ENCODE measurements at regions not wholly inside any gene's neighbourhood (a gene's known extent, or its start where the extent isn't known, plus 50 kb on each side); places are given as distances from the start of the nearest gene placed in this dataset.

- Histone ChIP-seq H3F3A (ENCODE audit: low read length, unreplicated experiment) (no peaks in the 10 kb centered on the region), H3K4me3 (ENCODE audit: low read length) (no peak overlapping the region), H3K79me2 (ENCODE audit: low read length) (no peaks in the 10 kb centered on the region), H3K9me2 (replicated peaks; ENCODE audit: low read length) (no peaks in the 10 kb centered on the region), H3K4me2 (ENCODE audit: low read length) (no peak overlapping the region), H3K4me1 (ENCODE audit: insufficient read depth, low read length) (no peaks in the 10 kb centered on the region), H3K27ac (ENCODE audit: low read length) (no peak overlapping the region), H3K9ac (ENCODE audit: low read length) (no peak overlapping the region), H4K20me1 (ENCODE audit: low read length) (no peaks in the 10 kb centered on the region), H3K27me3 (ENCODE audit: low read length) (no peaks in the 10 kb centered on the region), H2AFZ (ENCODE audit: low read length) (no peak overlapping the region), H3K9me3 (ENCODE audit: low read length) (no peaks in the 10 kb centered on the region), H3K36me3 (ENCODE audit: low read depth, low read length) (no peaks in the 10 kb centered on the region)
- no TSS peak for BruUV-seq (replicated peaks)
- DNase-seq (no peak), ATAC-seq (no peak)
- intact Hi-C loops (cut with micrococcal nuclease), result no loop called here
- ChIA-PET POLR2A (ENCODE audit: unreplicated experiment) (no interaction called here), CTCF (no interaction called here)
- TF ChIP-seq CTCF (conservative IDR thresholded peaks at IDR 0.05; ENCODE audit: low read depth, low read length), result no peak
- no peak for TF ChIP-seq EZH2 (IDR thresholded peaks at IDR 0.05; ENCODE audit: low read length, unreplicated experiment)
Observed at GRCh38 chr16:66287926-66288325, 78.6 kb upstream of the CDH5 start.

- DNase-seq (no peak), ATAC-seq (no peak)
- intact Hi-C loops (cut with micrococcal nuclease), result no loop called here
- ChIA-PET POLR2A (ENCODE audit: unreplicated experiment) (no interaction called here), CTCF (no interaction called here)
- no peaks in the 10 kb centered on the region for H3K36me3 ChIP-seq (ENCODE audit: low read depth, low read length)
- H2AFZ ChIP-seq (ENCODE audit: low read length), result no peak overlapping the region
- BruUV-seq (replicated peaks), result no TSS peak
- H3K9me3 ChIP-seq (ENCODE audit: low read length), result no peaks in the 10 kb centered on the region
- H3K4me2 ChIP-seq (ENCODE audit: low read length), result no peak overlapping the region
- H3K27ac ChIP-seq (ENCODE audit: low read length), result no peak overlapping the region
- no peaks in the 10 kb centered on the region for H3K9me2 ChIP-seq (replicated peaks; ENCODE audit: low read length)
- H3K79me2 ChIP-seq (ENCODE audit: low read length), result no peaks in the 10 kb centered on the region
- H3F3A ChIP-seq (ENCODE audit: low read length, unreplicated experiment), result no peaks in the 10 kb centered on the region
- TF ChIP-seq EZH2 (IDR thresholded peaks at IDR 0.05; ENCODE audit: low read length, unreplicated experiment) (no peak), EZH2phosphoT487 (IDR thresholded peaks at IDR 0.05; ENCODE audit: borderline replicate concordance, low read length) (no peak), CTCF (conservative IDR thresholded peaks at IDR 0.05; ENCODE audit: low read depth, low read length) (no peak)
- no peaks in the 10 kb centered on the region for H4K20me1 ChIP-seq (ENCODE audit: low read length)
- H3K4me3 ChIP-seq (ENCODE audit: low read length), result no peak overlapping the region
- H3K4me1 ChIP-seq (ENCODE audit: insufficient read depth, low read length), result no peaks in the 10 kb centered on the region
- H3K9ac ChIP-seq (ENCODE audit: low read length), result no peak overlapping the region
- H3K27me3 ChIP-seq (ENCODE audit: low read length), result no peaks in the 10 kb centered on the region
Observed at GRCh38 chr16:66287416-66287815, 79.1 kb upstream of the CDH5 start.

GRCh38 chr16:66286527-66286926 lies 80.0 kb upstream of the CDH5 start:
- no peaks in the 10 kb centered on the region for H3K79me2 ChIP-seq (ENCODE audit: low read length)
- H3K9ac ChIP-seq (ENCODE audit: low read length), result no peak overlapping the region
- no peaks in the 10 kb centered on the region for H3K4me1 ChIP-seq (ENCODE audit: insufficient read depth, low read length)
- H3K9me2 ChIP-seq (replicated peaks; ENCODE audit: low read length), result no peaks in the 10 kb centered on the region
- H3K27me3 ChIP-seq (ENCODE audit: low read length), result no peaks in the 10 kb centered on the region
- H2AFZ ChIP-seq (ENCODE audit: low read length), result no peak overlapping the region
- no peaks in the 10 kb centered on the region for H3K36me3 ChIP-seq (ENCODE audit: low read depth, low read length)
- H3K4me2 ChIP-seq (ENCODE audit: low read length), result no peak overlapping the region
- H4K20me1 ChIP-seq (ENCODE audit: low read length), result no peaks in the 10 kb centered on the region
- ATAC-seq (no peak), DNase-seq (no peak)
- H3K4me3 ChIP-seq (ENCODE audit: low read length), result no peak overlapping the region
- POLR2A ChIA-PET (ENCODE audit: unreplicated experiment), result no interaction called here
- intact Hi-C loops (cut with micrococcal nuclease), result no loop called here
- no TSS peak for BruUV-seq (replicated peaks)
- TF ChIP-seq EZH2 (IDR thresholded peaks at IDR 0.05; ENCODE audit: low read length, unreplicated experiment) (no peak), EZH2phosphoT487 (IDR thresholded peaks at IDR 0.05; ENCODE audit: borderline replicate concordance, low read length) (no peak), CTCF (conservative IDR thresholded peaks at IDR 0.05; ENCODE audit: low read depth, low read length) (no peak)
- H3K9me3 ChIP-seq (ENCODE audit: low read length), result no peaks in the 10 kb centered on the region
- CTCF ChIA-PET, result no interaction called here
- H3F3A ChIP-seq (ENCODE audit: low read length, unreplicated experiment), result no peaks in the 10 kb centered on the region
- H3K27ac ChIP-seq (ENCODE audit: low read length), result no peak overlapping the region
